Naive thymus-derived CD4-positive, alpha-beta T cell (primary cell): ENCODE measurements at regions not wholly inside any gene's neighbourhood (a gene's known extent, or its start where the extent isn't known, plus 50 kb on each side); places are given as distances from the start of the nearest gene placed in this dataset.

ENCODE experiments used
- ATAC-seq: fragments of 150-1000 bp; cut with Tn5 transposase; 2 replicates; pipeline ENCODE4 v1.10.0; 2021; ENCODE audit warnings: mild to moderate bottlenecking, moderate library complexity
- CTCF ChIA-PET: fragments of 350-600 bp; sonication (Branson Sonifier 250); formaldehyde crosslinking; loops from one replicate; lab custom pipeline; 2021; ENCODE audit warnings: antibody characterized with exemption; lab: Charles Lee
- POLR2A ChIA-PET: fragments of 350-600 bp; sonication (Branson Sonifier 250); formaldehyde crosslinking; loops from one replicate; lab custom pipeline; 2021; ENCODE audit warnings: antibody characterized with exemption, inconsistent platforms; lab: Charles Lee
- DNase-seq, 9 donors: peaks; one replicate each; pipeline versions ENCODE4 v3.0.0 to v3.0.0-alpha.2; 2020 to 2022; ENCODE audit warnings: mixed read lengths in 1 of 9
- H3K27ac ChIP-seq: one replicate; pipeline ENCODE4 v1.7.0; 2013; ENCODE audit warnings: mild to moderate bottlenecking, low read depth, low read length, moderate library complexity
- H3K27me3 ChIP-seq, 2 donors: one replicate each; pipeline ENCODE4 v1.7.0; 2013; ENCODE audit warnings: low read length in 2 of 2, mild to moderate bottlenecking in 2 of 2, moderate library complexity in 2 of 2; ENCODE audit not compliant: control insufficient read depth in 2 of 2, insufficient read depth in 2 of 2
- H3K36me3 ChIP-seq, 3 experiments: 1 replicate in 2 of 3; 2 replicates in 1 of 3; pipeline ENCODE4 v1.7.0; 2013; ENCODE audit warnings: low read length in 3 of 3, mild to moderate bottlenecking in 3 of 3, moderate library complexity in 1 of 3; ENCODE audit not compliant: insufficient read depth in 3 of 3, control insufficient read depth in 2 of 3
- H3K4me1 ChIP-seq, 2 donors: one replicate each; pipeline ENCODE4 v1.7.0; 2013; ENCODE audit warnings: low read length in 2 of 2, mild to moderate bottlenecking in 2 of 2, moderate library complexity in 1 of 2; ENCODE audit not compliant: control insufficient read depth in 2 of 2, insufficient read depth in 2 of 2
- H3K4me3 ChIP-seq: 2 replicates; pipeline ENCODE4 v1.7.0; 2013; ENCODE audit warnings: mild to moderate bottlenecking, low read length
- H3K9me3 ChIP-seq, 3 experiments: 1 replicate in 2 of 3; 2 replicates in 1 of 3; pipeline ENCODE4 v1.7.0; 2013; ENCODE audit warnings: low read length in 3 of 3; ENCODE audit not compliant: control insufficient read depth in 2 of 3
- H3K27ac Mint-ChIP-seq, 9 donors: one replicate each; pipeline ENCODE4 v1.8.0; 2020 to 2022; ENCODE audit warnings: mixed read lengths in 9 of 9, mild to moderate bottlenecking in 8 of 9, moderate library complexity in 5 of 9, inconsistent platforms in 2 of 9
- H3K27me3 Mint-ChIP-seq, 5 donors: one replicate each; pipeline ENCODE4 v1.8.0; 2021 to 2022; ENCODE audit warnings: mixed read lengths in 5 of 5, mild to moderate bottlenecking in 1 of 5
- H3K36me3 Mint-ChIP-seq, 5 donors: one replicate each; pipeline ENCODE4 v1.8.0; 2020 to 2022; ENCODE audit warnings: mixed read lengths in 5 of 5, mild to moderate bottlenecking in 3 of 5, inconsistent platforms in 1 of 5
- H3K4me1 Mint-ChIP-seq, 7 donors: one replicate each; pipeline ENCODE4 v1.8.0; 2020 to 2022; ENCODE audit warnings: mixed read lengths in 7 of 7, mild to moderate bottlenecking in 3 of 7, inconsistent platforms in 1 of 7
- H3K4me3 Mint-ChIP-seq, 10 donors: one replicate each; pipeline ENCODE4 v1.8.0; 2020 to 2022; ENCODE audit warnings: mild to moderate bottlenecking in 10 of 10, mixed read lengths in 10 of 10, moderate library complexity in 6 of 10, inconsistent platforms in 2 of 10
- H3K9me3 Mint-ChIP-seq, 11 donors: one replicate each; pipeline ENCODE4 v1.8.0; 2020 to 2022; ENCODE audit warnings: mixed read lengths in 11 of 11, mild to moderate bottlenecking in 4 of 11, inconsistent platforms in 1 of 11, moderate library complexity in 1 of 11
- intact Hi-C, 2 donors: fragments of 100-400 bp; cut with micrococcal nuclease; formaldehyde crosslinking; loops; one replicate each; pipeline ENCODE4 v1.15.1; 2023

DNA sequence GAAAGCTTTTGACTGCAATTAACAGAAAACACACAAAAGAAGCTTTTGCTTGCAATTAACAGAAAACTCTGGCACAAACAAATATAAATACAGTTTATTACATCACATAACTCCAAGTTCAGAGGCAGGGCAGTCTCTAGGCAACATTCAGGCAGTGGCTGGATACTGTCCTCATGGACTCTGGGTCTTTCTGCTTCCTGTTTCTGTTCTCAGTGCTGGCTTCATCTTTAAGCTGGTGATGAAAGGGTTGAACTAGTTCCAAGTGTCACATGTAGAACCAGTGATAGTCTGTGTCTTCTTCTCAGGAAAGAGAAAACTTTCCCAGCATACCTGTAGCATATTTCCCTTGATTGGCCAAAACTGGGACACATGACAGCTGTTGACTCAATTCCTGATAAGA, 222.6 kb upstream of the GLRA1 start:
- Histone ChIP-seq H3K27ac (no peak overlapping the region), H3K4me1 (no peaks in the 10 kb centered on the region), H3K4me3 (no peak overlapping the region), H3K9me3 (no peaks in the 10 kb centered on the region), H3K36me3 (no peaks in the 10 kb centered on the region), H3K27me3 (no peaks in the 10 kb centered on the region)
- peaks cover 0 to 3% (median 0%) of the 10 kb centered on the region in 5 donors for H3K27me3 Mint-ChIP-seq
- POLR2A ChIA-PET: no interaction called here
- no peak for ATAC-seq
- no peak overlapping the region for H3K4me3 Mint-ChIP-seq
- no peaks in the 10 kb centered on the region for H3K4me1 Mint-ChIP-seq
- DNase-seq: no peak
- intact Hi-C loops: loop anchor here in 1 of 2 donors (10.0 kb wide), 1 partner anchor 232 kb away; no protein-coding TSS in a partner anchor
- no peak overlapping the region for H3K27ac Mint-ChIP-seq
- H3K36me3 Mint-ChIP-seq: no peaks in the 10 kb centered on the region
- CTCF ChIA-PET: interaction anchor here (11.9 kb wide), 1 partner anchor 321 kb away, joined by 163 read pairs; no protein-coding TSS in a partner anchor
- H3K9me3 Mint-ChIP-seq: no peaks in the 10 kb centered on the region

- intact Hi-C loops: loop anchor here in 1 of 2 donors (10.0 kb wide), 1 partner anchor 232 kb away; no protein-coding TSS in a partner anchor
- Mint-ChIP-seq H3K4me3 (no peak overlapping the region), H3K27me3 (peaks cover 0 to 3% (median 0%) of the 10 kb centered on the region in 5 donors), H3K9me3 (no peaks in the 10 kb centered on the region), H3K4me1 (no peaks in the 10 kb centered on the region), H3K36me3 (no peaks in the 10 kb centered on the region), H3K27ac (no peak overlapping the region)
- Histone ChIP-seq H3K27me3 (no peaks in the 10 kb centered on the region), H3K27ac (no peak overlapping the region), H3K4me3 (no peak overlapping the region), H3K4me1 (no peaks in the 10 kb centered on the region), H3K9me3 (no peaks in the 10 kb centered on the region), H3K36me3 (no peaks in the 10 kb centered on the region)
- ChIA-PET CTCF (interaction anchor here (11.9 kb wide), 1 partner anchor 321 kb away, joined by 163 read pairs; no protein-coding TSS in a partner anchor), POLR2A (no interaction called here)
- DNase-seq: no peak
- no peak for ATAC-seq
Observed at GRCh38 chr5:152146566-152146965, 221.9 kb upstream of the GLRA1 start.

GRCh38 chr5:152144556-152144955, 219.9 kb upstream of the GLRA1 start:
- Histone ChIP-seq H3K27ac (no peak overlapping the region), H3K27me3 (no peaks in the 10 kb centered on the region), H3K36me3 (no peaks in the 10 kb centered on the region), H3K4me3 (no peak overlapping the region), H3K9me3 (no peaks in the 10 kb centered on the region), H3K4me1 (no peaks in the 10 kb centered on the region)
- peaks cover 0 to 3% (median 0%) of the 10 kb centered on the region in 5 donors for H3K27me3 Mint-ChIP-seq
- H3K4me1 Mint-ChIP-seq: no peaks in the 10 kb centered on the region
- CTCF ChIA-PET: interaction anchor here (1.0 to 11.9 kb wide), 2 partner anchors 319 to 482 kb away, joined by 3 to 163 read pairs; no protein-coding TSS in a partner anchor
- no peaks in the 10 kb centered on the region for H3K36me3 Mint-ChIP-seq
- no peaks in the 10 kb centered on the region for H3K9me3 Mint-ChIP-seq
- no peak for ATAC-seq
- intact Hi-C loops: loop anchor here (5.0 to 10.0 kb wide), 5 partner anchors 117 to 697 kb away; partner anchors contain the start of gene SLC36A1 (in 1 of the 2)
- DNase-seq: no peak
- H3K4me3 Mint-ChIP-seq: no peak overlapping the region
- POLR2A ChIA-PET: no interaction called here
- H3K27ac Mint-ChIP-seq: peak overlapping the region in 1 of 9 donors; percentile 50

- no peak for ATAC-seq
- Histone ChIP-seq H3K36me3 (no peaks in the 10 kb centered on the region), H3K4me3 (no peak overlapping the region), H3K4me1 (no peaks in the 10 kb centered on the region), H3K9me3 (no peaks in the 10 kb centered on the region), H3K27ac (no peak overlapping the region), H3K27me3 (no peaks in the 10 kb centered on the region)
- Mint-ChIP-seq H3K36me3 (no peaks in the 10 kb centered on the region), H3K9me3 (no peaks in the 10 kb centered on the region), H3K4me1 (no peaks in the 10 kb centered on the region), H3K27me3 (peaks cover 0 to 3% (median 0%) of the 10 kb centered on the region in 5 donors), H3K4me3 (no peak overlapping the region), H3K27ac (peak overlapping the region in 1 of 9 donors; percentile 50)
- intact Hi-C loops: loop anchor here (5.0 to 10.0 kb wide), 5 partner anchors 117 to 697 kb away; partner anchors contain the start of gene SLC36A1 (in 1 of the 2)
- ChIA-PET CTCF (interaction anchor here (0.8 to 11.9 kb wide), 5 partner anchors 117 to 482 kb away, joined by 3 to 163 read pairs (median 3); no protein-coding TSS in a partner anchor), POLR2A (interaction anchor here (1.1 kb wide), 1 partner anchor 313 kb away, joined by 3 read pairs; no protein-coding TSS in a partner anchor)
- DNase-seq: no peak
Observed at GRCh38 chr5:152144030-152144429, 219.4 kb upstream of the GLRA1 start.

DNA sequence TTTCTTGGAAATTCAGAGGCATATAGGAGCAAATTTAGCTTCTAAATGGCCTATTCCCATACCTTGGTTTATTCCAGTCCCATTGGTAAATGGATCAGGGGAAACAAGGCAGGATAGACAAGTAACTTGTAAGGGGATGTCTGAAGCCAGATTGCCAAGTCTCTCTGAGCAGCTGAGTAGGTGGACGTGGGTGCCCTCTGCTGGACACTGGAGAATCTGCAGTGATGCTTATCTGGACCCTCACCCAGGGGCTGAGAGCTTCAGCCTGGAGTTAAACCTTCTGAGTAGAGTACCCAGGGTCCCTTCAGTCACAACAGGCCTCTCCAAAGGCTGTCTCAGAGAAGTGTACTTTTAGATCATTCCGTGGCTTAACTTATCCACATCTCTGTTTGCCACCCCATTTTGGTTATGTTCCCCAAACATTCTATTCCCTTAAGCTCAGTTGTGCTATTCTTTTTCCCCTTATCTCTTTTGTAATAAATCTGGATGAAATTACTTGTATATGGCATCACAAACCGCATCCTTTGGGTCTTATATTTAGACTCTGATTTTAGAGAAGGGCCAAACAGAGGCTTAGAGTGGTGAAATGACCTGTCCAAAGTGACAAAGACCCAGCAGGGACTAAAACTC, 218.3 kb upstream of the GLRA1 start:
- Mint-ChIP-seq H3K27me3 (peaks cover 0 to 7% (median 0%) of the 10 kb centered on the region in 5 donors), H3K36me3 (no peaks in the 10 kb centered on the region), H3K4me1 (peaks cover 0 to 2% (median 0%) of the 10 kb centered on the region in 7 donors), H3K9me3 (no peaks in the 10 kb centered on the region), H3K27ac (no peak overlapping the region), H3K4me3 (no peak overlapping the region)
- intact Hi-C loops: loop anchor here (1.0 to 10.0 kb wide), 9 partner anchors 116 to 696 kb away; partner anchors contain the start of genes G3BP1 (in 1 of the 2) and SLC36A1 (in 1 of the 2)
- Histone ChIP-seq H3K4me3 (no peak overlapping the region), H3K27me3 (no peaks in the 10 kb centered on the region), H3K9me3 (no peaks in the 10 kb centered on the region), H3K4me1 (no peaks in the 10 kb centered on the region), H3K36me3 (no peaks in the 10 kb centered on the region), H3K27ac (no peak overlapping the region)
- ChIA-PET CTCF (interaction anchor here (0.6 to 11.9 kb wide), 15 partner anchors 18 to 484 kb away, joined by 3 to 163 read pairs (median 3); no protein-coding TSS in a partner anchor), POLR2A (interaction anchor here (0.7 to 1.3 kb wide), 4 partner anchors 116 to 372 kb away, joined by 3 read pairs; partner anchors contain the start of gene G3BP1)
- DNase-seq: peak; percentile 21 to 56 (median 44)
- ATAC-seq: peak; percentile 73

DNA sequence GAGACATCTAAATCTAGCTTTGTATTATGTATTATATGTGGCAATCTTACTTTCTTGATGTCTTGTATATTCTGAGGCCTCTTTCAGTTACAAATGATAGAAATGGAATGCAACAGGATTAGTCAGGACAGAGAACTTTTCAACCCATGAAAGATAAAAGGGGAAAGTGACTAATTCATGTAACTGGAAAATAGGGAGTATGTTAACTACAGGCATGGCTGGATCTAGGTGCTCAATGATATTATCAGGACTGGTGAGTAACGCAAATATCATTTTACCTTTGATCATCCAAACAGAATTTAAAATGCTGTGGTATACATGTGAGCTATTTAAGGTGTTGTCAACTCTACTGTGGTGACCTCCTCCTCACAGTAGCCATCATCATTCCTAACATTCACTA, 215.7 kb upstream of the GLRA1 start:
- Mint-ChIP-seq H3K9me3 (no peaks in the 10 kb centered on the region), H3K4me3 (no peak overlapping the region), H3K27me3 (peaks cover 0 to 12% (median 6%) of the 10 kb centered on the region in 5 donors), H3K36me3 (no peaks in the 10 kb centered on the region), H3K27ac (no peak overlapping the region), H3K4me1 (peaks cover 0 to 2% (median 0%) of the 10 kb centered on the region in 7 donors)
- H3K9me3 ChIP-seq: no peaks in the 10 kb centered on the region
- no peak for DNase-seq
- no peak overlapping the region for H3K4me3 ChIP-seq
- H3K27me3 ChIP-seq: no peaks in the 10 kb centered on the region
- no peaks in the 10 kb centered on the region for H3K36me3 ChIP-seq
- ATAC-seq: no peak
- no peaks in the 10 kb centered on the region for H3K4me1 ChIP-seq
- ChIA-PET POLR2A (interaction anchor here (0.6 to 0.9 kb wide), 2 partner anchors 113 to 148 kb away, joined by 3 to 4 read pairs; no protein-coding TSS in a partner anchor), CTCF (interaction anchor here (11.9 kb wide), 1 partner anchor 314 kb away, joined by 163 read pairs; no protein-coding TSS in a partner anchor)
- intact Hi-C loops: loop anchor here (5.0 to 10.0 kb wide), 5 partner anchors 113 to 693 kb away; partner anchors contain the start of gene SLC36A1 (in 1 of the 2)
- H3K27ac ChIP-seq: no peak overlapping the region
